K562 (cell line): ENCODE measurements at regions not wholly inside any gene's neighbourhood (a gene's known extent, or its start where the extent isn't known, plus 50 kb on each side); places are given as distances from the start of the nearest gene placed in this dataset.

Source experiments
- ATAC-seq: fragments of 200-7000 bp; cut with Tn5 transposase; 3 replicates; pipeline ENCODE4 v1.9.1; 2020; ENCODE audit warnings: moderate library complexity
- BruUV-seq: library from RNA; stranded (reverse); fragments of 400-500 nt; replicated peaks from 2 replicates; lab custom pipeline; 2021; lab: Mats Ljungman, UMichigan
- CTCF ChIA-PET: fragments of 300-600 bp; formaldehyde crosslinking; extraction: SDS; loops from one replicate; lab custom pipeline; 2021; ENCODE audit warnings: low intra/inter-chr PET ratio; lab: Yijun Ruan, JAX
- POLR2A ChIA-PET: fragments of 300-600, 350-650 bp; sonication (Branson Sonifier 250); formaldehyde crosslinking; extraction: SDS; loops from one replicate; lab custom pipeline; 2021; ENCODE audit warnings: antibody characterized with exemption, inconsistent platforms; lab: Yijun Ruan, JAX
- DNase-seq, 4 experiments: peaks; one replicate each; pipeline versions ENCODE4 v3.0.0 to v3.0.0-alpha.2; 2011 to 2018; ENCODE audit warnings: low spot score in 3 of 4, mixed read lengths in 3 of 4; ENCODE audit errors: extremely low read depth in 1 of 4
- FAIRE-seq: peaks from 2 replicates; lab custom pipeline; 2011; peaks lifted over from hg19 to GRCh38; lab: Jason Lieb, UNC
- H2AFZ ChIP-seq: 2 replicates; pipeline ENCODE4 v1.6.0; 2011; ENCODE audit warnings: low read depth, low read length, control low read depth, inconsistent platforms
- H3K27ac ChIP-seq: fragments of 200-600 bp; 3 replicates; pipeline ENCODE4 v1.8.0; 2011; ENCODE audit warnings: low read depth, mild to moderate bottlenecking, control low read depth, inconsistent platforms, low read length, moderate library complexity, mixed read lengths; ENCODE audit errors: extremely low read depth
- H3K27me3 ChIP-seq, 2 experiments: fragments of 300-600 bp in 1 of 2; 2 replicates in 1 of 2; 3 replicates in 1 of 2; pipeline versions ENCODE4 v1.6.0 to v1.8.0; 2011; ENCODE audit warnings: inconsistent platforms in 2 of 2, low read length in 2 of 2, mild to moderate bottlenecking in 1 of 2, mixed read lengths in 1 of 2, moderate library complexity in 1 of 2; ENCODE audit not compliant: control insufficient read depth in 2 of 2, insufficient read depth in 2 of 2
- H3K36me3 ChIP-seq: fragments of 300-600 bp; 3 replicates; pipeline ENCODE4 v1.8.0; 2011; ENCODE audit warnings: mild to moderate bottlenecking, low read length, inconsistent platforms; ENCODE audit not compliant: control insufficient read depth, insufficient read depth
- H3K4me1 ChIP-seq, 2 experiments: fragments of 200-600 bp in 1 of 2; replicated peaks in 1 of 2; 2 replicates in 1 of 2; 3 replicates in 1 of 2; pipeline versions ENCODE4 v1.5.1 to v1.8.0; 2011; ENCODE audit warnings: inconsistent platforms in 2 of 2, low read length in 2 of 2, mild to moderate bottlenecking in 1 of 2, mixed read lengths in 1 of 2, moderate library complexity in 1 of 2; ENCODE audit not compliant: control insufficient read depth in 2 of 2, insufficient read depth in 2 of 2
- H3K4me2 ChIP-seq: 2 replicates; pipeline ENCODE4 v1.6.1; 2011; ENCODE audit warnings: low read length, control low read depth, inconsistent platforms, mixed read lengths; ENCODE audit not compliant: insufficient read depth
- H3K4me3 ChIP-seq: fragments of 200-600 bp; sonication (generic), shearing (Covaris generic); 2 replicates; pipeline ENCODE4 v1.5.1; 2016; ENCODE audit warnings: control low read depth, inconsistent platforms
- H3K79me2 ChIP-seq: fragments of 200-600 bp; 3 replicates; pipeline ENCODE4 v1.8.0; 2011; ENCODE audit warnings: low read length, inconsistent platforms; ENCODE audit not compliant: control insufficient read depth, insufficient read depth
- H3K9ac ChIP-seq, 2 experiments: 2 replicates each; pipeline versions ENCODE4 v1.6.0 to v1.6.1; 2011; ENCODE audit warnings: low read depth in 2 of 2, low read length in 2 of 2, control low read depth in 1 of 2, inconsistent platforms in 1 of 2, mild to moderate bottlenecking in 1 of 2, mixed read lengths in 1 of 2; ENCODE audit not compliant: insufficient read depth in 1 of 2
- H3K9me1 ChIP-seq: one replicate; pipeline ENCODE4 v1.6.0; 2011; ENCODE audit warnings: inconsistent platforms, mild to moderate bottlenecking, low read length, moderate library complexity; ENCODE audit not compliant: control insufficient read depth, insufficient read depth
- H3K9me3 ChIP-seq: replicated peaks from 2 replicates; pipeline ENCODE4 v1.5.1; 2011; ENCODE audit warnings: low read depth, low read length, inconsistent platforms; ENCODE audit not compliant: control insufficient read depth, insufficient read depth
- H4K20me1 ChIP-seq: replicated peaks from 2 replicates; pipeline ENCODE4 v1.6.1; 2011; ENCODE audit warnings: low read length, inconsistent platforms, mixed read lengths; ENCODE audit not compliant: control insufficient read depth, insufficient read depth
- CREB5 ChIP-seq: fragments of 250-450 bp; sonication (Bioruptor Pico); IDR thresholded peaks from 2 replicates; pipeline ENCODE4 v1.5.0; 2020; ENCODE audit warnings: mild to moderate bottlenecking
- DDX20 ChIP-seq: fragments of 450-650 bp; IDR thresholded peaks from 2 replicates; pipeline ENCODE4 v1.6.1; 2016; ENCODE audit warnings: missing genetic modification characterization, low read depth, mild to moderate bottlenecking, missing compliant biosample characterization, moderate library complexity
- E4F1 ChIP-seq: fragments of 250-450 bp; sonication (Bioruptor Pico); IDR thresholded peaks from 2 replicates; pipeline ENCODE4 v1.5.0; 2021; ENCODE audit warnings: mild to moderate bottlenecking, borderline replicate concordance
- IFI16 ChIP-seq: fragments of 250-450 bp; sonication (Bioruptor Pico); IDR thresholded peaks from 2 replicates; pipeline ENCODE4 v2.1.2; 2022; ENCODE audit warnings: mild to moderate bottlenecking, inconsistent platforms
- JUNB ChIP-seq: fragments of 450-650 bp; formaldehyde crosslinking; conservative IDR thresholded peaks from 2 replicates; pipeline ENCODE4 v1.4.0; 2020; ENCODE audit warnings: mild to moderate bottlenecking
- KLF6 ChIP-seq: fragments of 250-450 bp; sonication (Bioruptor Pico); IDR thresholded peaks from 2 replicates; pipeline ENCODE4 v1.4.0; 2020; ENCODE audit warnings: mild to moderate bottlenecking, moderate library complexity, borderline replicate concordance
- OTX1 ChIP-seq: fragments of 450-650 bp; formaldehyde crosslinking; IDR thresholded peaks from 2 replicates; pipeline ENCODE4 v1.4.0; 2022; ENCODE audit warnings: mild to moderate bottlenecking
- PYGO2 ChIP-seq: fragments of 450-650 bp; IDR thresholded peaks from 2 replicates; pipeline ENCODE4 v1.6.1; 2016; ENCODE audit warnings: mild to moderate bottlenecking, missing genetic modification characterization, moderate library complexity, missing compliant biosample characterization
- TRIM28 ChIP-seq: fragments of 450-650 bp; IDR thresholded peaks from 2 replicates; pipeline ENCODE4 v1.6.1; 2017
- ZBED1 ChIP-seq: IDR thresholded peaks from 2 replicates; pipeline ENCODE4 v1.6.1; 2014
- ZNF398 ChIP-seq: fragments of 250-450 bp; sonication (Bioruptor Pico); IDR thresholded peaks from 2 replicates; pipeline ENCODE4 v1.8.0; 2021; ENCODE audit warnings: moderate library complexity, mild to moderate bottlenecking, inconsistent platforms
- WGBS: fragments of 100-300 bp; shearing (Covaris generic); methylation state at CpG from one replicate; pipeline ENCODE4 v1.1.6; 2016; ENCODE audit warnings: low coverage, mixed read lengths; ENCODE audit not compliant: insufficient coverage; ENCODE audit errors: missing lambda C conversion rate; 5-methylcytosine and 5-hydroxymethylcytosine counted together
- in situ Hi-C: fragments of 300-500 bp; cut with MboI; formaldehyde crosslinking; loops from 4 replicates; pipeline ENCODE4 v1.15.0; 2018; ENCODE audit warnings: inconsistent platforms, mixed read lengths
- intact Hi-C: fragments of 100-400 bp; cut with micrococcal nuclease; formaldehyde crosslinking; loops from 2 replicates; pipeline ENCODE4 v1.14.2; 2022

GRCh38 chr6:167667204-167668018 is 159.3 kb upstream of the AFDN start (continued):
- TF ChIP-seq ZNF398 (CRISPR knock-in tag): no peak
- no peak for TF ChIP-seq TRIM28

- Histone ChIP-seq H3K9me3 (peaks cover 8% of the 10 kb centered on the region), H3K9ac (no peak overlapping the region), H3K4me3 (no peak overlapping the region), H3K27ac (no peak overlapping the region), H3K4me2 (no peak overlapping the region), H2AFZ (no peak overlapping the region), H3K9me1 (no peaks in the 10 kb centered on the region), H3K27me3 (peaks cover 48 to 78% of the 10 kb centered on the region in 2 experiments), H3K4me1 (no peaks in the 10 kb centered on the region), H4K20me1 (peaks cover 14% of the 10 kb centered on the region; the same call in 1 of the 2 replicates), H3K36me3 (no peaks in the 10 kb centered on the region), H3K79me2 (no peaks in the 10 kb centered on the region)
- CTCF ChIA-PET: no interaction called here
- POLR2A ChIA-PET: no interaction called here
- BruUV-seq: no TSS peak
- in situ Hi-C loops (no loop called here), intact Hi-C loops (no loop called here)
- no peak for FAIRE-seq
- DNase-seq: no peak
- WGBS: 2% methylated on average over 26 of the region's 26 CpGs
- ATAC-seq: no peak; the same call in 2 of the 3 replicates
- no peak for TF ChIP-seq PYGO2
- no peak for TF ChIP-seq CREB5 (CRISPR knock-in tag)
- TF ChIP-seq DDX20 (tag): no peak
- no peak for TF ChIP-seq KLF6 (CRISPR knock-in tag)
- TF ChIP-seq IFI16 (CRISPR knock-in tag): no peak
- TF ChIP-seq ZBED1: no peak
- no peak for TF ChIP-seq JUNB (CRISPR knock-in tag)
- no peak for TF ChIP-seq OTX1 (CRISPR knock-in tag)
- TF ChIP-seq E4F1: no peak
Observed at GRCh38 chr6:167668019-167668753, 158.5 kb upstream of the AFDN start.
